ENCODE measurements at regions not wholly inside any gene's neighbourhood (a gene's known extent, or its start where the extent isn't known, plus 50 kb on each side); places are given as distances from the start of the nearest gene placed in this dataset.

- no peak for DNase-seq (ENCODE audit: low read depth, low spot score)
Observed at GRCh38 chr2:136375017-136375901, 257.3 kb upstream of the CXCR4 start.

- DNase-seq (ENCODE audit: low read depth, low spot score), result no peak
Observed at GRCh38 chr2:136373841-136374240, 255.9 kb upstream of the CXCR4 start.

GRCh38 chr2:136373029-136373428, 255.1 kb upstream of the CXCR4 start:
- no peak for DNase-seq (ENCODE audit: low read depth, low spot score)

- peak; percentile 85 for DNase-seq (ENCODE audit: low read depth, low spot score)
Observed at GRCh38 chr2:136363900-136364299, 246.0 kb upstream of the CXCR4 start.

GRCh38 chr2:136363470-136363869, 245.5 kb upstream of the CXCR4 start:
- no peak for DNase-seq (ENCODE audit: low read depth, low spot score)

GRCh38 chr2:136362676-136363390, 244.9 kb upstream of the CXCR4 start:
- DNase-seq (ENCODE audit: low read depth, low spot score), result peak; percentile 9

GRCh38 chr2:136361521-136361920, 243.6 kb upstream of the CXCR4 start:
- DNase-seq (ENCODE audit: low read depth, low spot score), result no peak

- DNase-seq (ENCODE audit: low read depth, low spot score), result no peak
Observed at GRCh38 chr2:136360790-136361189, 242.8 kb upstream of the CXCR4 start.

GRCh38 chr2:136359121-136359965, 241.4 kb upstream of the CXCR4 start:
- DNase-seq (ENCODE audit: low read depth, low spot score), result no peak

GRCh38 chr2:136358576-136358975, 240.6 kb upstream of the CXCR4 start:
- no peak for DNase-seq (ENCODE audit: low read depth, low spot score)

- DNase-seq (ENCODE audit: low read depth, low spot score), result no peak
Observed at GRCh38 chr2:136357007-136357380, 239.0 kb upstream of the CXCR4 start.

GRCh38 chr2:136356125-136357006, 238.4 kb upstream of the CXCR4 start:
- DNase-seq (ENCODE audit: low read depth, low spot score), result no peak

GRCh38 chr2:136351684-136352083, 233.7 kb upstream of the CXCR4 start:
- no peak for DNase-seq (ENCODE audit: low read depth, low spot score)

GRCh38 chr2:136347981-136348380, 230.0 kb upstream of the CXCR4 start:
- no peak for DNase-seq (ENCODE audit: low read depth, low spot score)

- no peak for DNase-seq (ENCODE audit: low read depth, low spot score)
Observed at GRCh38 chr2:136344339-136344738, 226.4 kb upstream of the CXCR4 start.

GRCh38 chr2:136342138-136342537, 224.2 kb upstream of the CXCR4 start:
- DNase-seq (ENCODE audit: low read depth, low spot score), result no peak

GRCh38 chr2:136334967-136335366, 217.0 kb upstream of the CXCR4 start:
- no peak for DNase-seq (ENCODE audit: low read depth, low spot score)

GRCh38 chr2:136332436-136333095, 214.6 kb upstream of the CXCR4 start:
- no peak for DNase-seq (ENCODE audit: low read depth, low spot score)

GRCh38 chr2:136331226-136331625, 213.3 kb upstream of the CXCR4 start:
- DNase-seq (ENCODE audit: low read depth, low spot score), result no peak

- DNase-seq (ENCODE audit: low read depth, low spot score), result no peak
Observed at GRCh38 chr2:136328207-136328795, 210.4 kb upstream of the CXCR4 start.

Measured in astrocyte of the hippocampus (primary cell).